ENCODE measurements at regions not wholly inside any gene's neighbourhood (a gene's known extent, or its start where the extent isn't known, plus 50 kb on each side); places are given as distances from the start of the nearest gene placed in this dataset.
"Not testable (repeated sequence)": the region's sequence is repeated elsewhere in the genome, so short reads cannot be mapped to it uniquely, and the experiment has no call there.

DNA sequence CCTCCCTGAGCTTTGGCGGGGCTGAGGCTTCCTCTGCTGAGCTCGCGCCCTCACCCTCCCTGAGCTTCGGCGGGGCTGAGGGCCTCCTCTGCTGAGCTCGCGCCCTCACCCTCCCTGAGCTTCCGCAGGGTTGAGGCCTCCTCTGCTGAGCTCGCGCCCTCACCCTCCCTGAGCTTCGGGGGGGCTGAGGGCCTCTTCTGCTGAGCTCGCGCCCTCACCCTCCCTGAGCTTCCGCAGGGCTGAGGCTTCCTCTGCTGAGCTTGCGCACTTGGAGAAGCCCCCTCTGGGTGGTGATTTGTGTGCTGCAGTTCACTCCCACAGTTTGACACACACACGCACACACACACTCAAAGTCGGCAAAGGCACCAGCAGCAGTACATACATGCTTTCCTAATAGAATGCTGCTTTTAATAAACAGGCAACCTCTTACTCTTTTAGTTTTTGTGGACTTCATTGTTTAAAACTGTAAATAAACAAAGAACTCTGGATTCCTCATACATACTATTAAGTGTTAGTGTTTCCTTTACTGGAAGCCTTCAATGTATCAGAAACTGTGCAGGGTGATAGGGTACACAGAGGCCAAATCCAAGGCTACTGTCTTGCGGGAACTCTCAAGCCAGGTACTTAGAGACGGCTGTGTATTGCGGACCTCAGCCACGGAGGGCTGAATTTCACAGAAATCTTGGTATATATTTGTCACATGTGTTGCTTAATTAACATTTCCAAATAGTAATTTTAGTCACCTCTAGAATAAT lies 752.8 kb upstream of the TPTE start:
- TF ChIP-seq, protein P1, sequence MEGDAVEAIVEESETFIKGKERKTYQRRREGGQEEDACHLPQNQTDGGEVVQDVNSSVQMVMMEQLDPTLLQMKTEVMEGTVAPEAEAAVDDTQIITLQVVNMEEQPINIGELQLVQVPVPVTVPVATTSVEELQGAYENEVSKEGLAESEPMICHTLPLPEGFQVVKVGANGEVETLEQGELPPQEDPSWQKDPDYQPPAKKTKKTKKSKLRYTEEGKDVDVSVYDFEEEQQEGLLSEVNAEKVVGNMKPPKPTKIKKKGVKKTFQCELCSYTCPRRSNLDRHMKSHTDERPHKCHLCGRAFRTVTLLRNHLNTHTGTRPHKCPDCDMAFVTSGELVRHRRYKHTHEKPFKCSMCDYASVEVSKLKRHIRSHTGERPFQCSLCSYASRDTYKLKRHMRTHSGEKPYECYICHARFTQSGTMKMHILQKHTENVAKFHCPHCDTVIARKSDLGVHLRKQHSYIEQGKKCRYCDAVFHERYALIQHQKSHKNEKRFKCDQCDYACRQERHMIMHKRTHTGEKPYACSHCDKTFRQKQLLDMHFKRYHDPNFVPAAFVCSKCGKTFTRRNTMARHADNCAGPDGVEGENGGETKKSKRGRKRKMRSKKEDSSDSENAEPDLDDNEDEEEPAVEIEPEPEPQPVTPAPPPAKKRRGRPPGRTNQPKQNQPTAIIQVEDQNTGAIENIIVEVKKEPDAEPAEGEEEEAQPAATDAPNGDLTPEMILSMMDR (IDR thresholded peaks at IDR 0.05), result not testable (repeated sequence)
- not testable (repeated sequence) for TF ChIP-seq POLR2A (IDR thresholded peaks at IDR 0.05)
